Effector memory CD8-positive, alpha-beta T cell (primary cell): ENCODE measurements at regions not wholly inside any gene's neighbourhood (a gene's known extent, or its start where the extent isn't known, plus 50 kb on each side); places are given as distances from the start of the nearest gene placed in this dataset.
"Not testable (repeated sequence)": the region's sequence is repeated elsewhere in the genome, so short reads cannot be mapped to it uniquely, and the experiment has no call there.

ENCODE experiments used
- ATAC-seq: fragments of 150-1000 bp; cut with Tn5 transposase; replicated peaks from 2 replicates; pipeline ENCODE4 v1.10.0; 2021; ENCODE audit warnings: mild to moderate bottlenecking, moderate library complexity
- DNase-seq, 3 experiments: peaks; one replicate each; pipeline ENCODE4 v3.0.0; 2021
- H3K27ac Mint-ChIP-seq, 2 donors: one replicate each; pipeline ENCODE4 v1.8.0; 2022; ENCODE audit warnings: mild to moderate bottlenecking in 2 of 2, mixed read lengths in 2 of 2, moderate library complexity in 2 of 2
- H3K27me3 Mint-ChIP-seq, 2 donors: one replicate each; pipeline ENCODE4 v1.8.0; 2022; ENCODE audit warnings: mixed read lengths in 2 of 2
- H3K36me3 Mint-ChIP-seq: one replicate; pipeline ENCODE4 v1.8.0; 2022; ENCODE audit warnings: mild to moderate bottlenecking, moderate library complexity, mixed read lengths; ENCODE audit not compliant: insufficient read depth
- H3K4me1 Mint-ChIP-seq, 2 donors: one replicate each; pipeline ENCODE4 v1.8.0; 2022; ENCODE audit warnings: low read depth in 2 of 2, mixed read lengths in 2 of 2
- H3K4me3 Mint-ChIP-seq, 2 donors: one replicate each; pipeline ENCODE4 v1.8.0; 2022; ENCODE audit warnings: mild to moderate bottlenecking in 2 of 2, mixed read lengths in 2 of 2, moderate library complexity in 2 of 2
- H3K9me3 Mint-ChIP-seq, 2 donors: one replicate each; pipeline ENCODE4 v1.8.0; 2022; ENCODE audit warnings: mixed read lengths in 2 of 2

GRCh38 chr1:229710746-229711145 is 84.7 kb downstream of the URB2 start:
- no peak for ATAC-seq
- Mint-ChIP-seq H3K4me3 (no peak overlapping the region), H3K36me3 (no peaks in the 10 kb centered on the region), H3K27ac (peak overlapping the region; percentile 17 to 18), H3K9me3 (no peaks in the 10 kb centered on the region), H3K4me1 (no peaks in the 10 kb centered on the region), H3K27me3 (peaks cover 27 to 37% of the 10 kb centered on the region in 2 donors)
- no peak for DNase-seq

- Mint-ChIP-seq H3K4me3 (no peak overlapping the region), H3K36me3 (no peaks in the 10 kb centered on the region), H3K9me3 (no peaks in the 10 kb centered on the region), H3K27me3 (peaks cover 13 to 17% of the 10 kb centered on the region in 2 donors), H3K27ac (no peak overlapping the region), H3K4me1 (no peaks in the 10 kb centered on the region)
- DNase-seq (no peak), ATAC-seq (no peak)
Observed at GRCh38 chr1:229714306-229714705, 88.3 kb downstream of the URB2 start.

- no peaks in the 10 kb centered on the region for H3K36me3 Mint-ChIP-seq
- no peak overlapping the region for H3K27ac Mint-ChIP-seq
- peaks cover 0 to 3% of the 10 kb centered on the region in 2 donors for H3K9me3 Mint-ChIP-seq
- ATAC-seq (peak; percentile 53), DNase-seq (peak; percentile 37 to 60 (median 40))
- peaks cover 15 to 17% of the 10 kb centered on the region in 2 donors for H3K27me3 Mint-ChIP-seq
- no peak overlapping the region for H3K4me3 Mint-ChIP-seq
- H3K4me1 Mint-ChIP-seq: no peaks in the 10 kb centered on the region
Observed at GRCh38 chr1:229714964-229715603, 89.0 kb downstream of the URB2 start.

- Mint-ChIP-seq H3K36me3 (no peaks in the 10 kb centered on the region), H3K9me3 (peaks cover 0 to 7% of the 10 kb centered on the region in 2 donors), H3K27ac (no peak overlapping the region), H3K4me1 (no peaks in the 10 kb centered on the region), H3K27me3 (peaks cover 11 to 16% of the 10 kb centered on the region in 2 donors), H3K4me3 (no peak overlapping the region)
- DNase-seq (no peak), ATAC-seq (no peak)
Observed at GRCh38 chr1:229716069-229716468, 90.0 kb downstream of the URB2 start.

- peaks cover 11 to 23% of the 10 kb centered on the region in 2 donors for H3K27me3 Mint-ChIP-seq
- H3K9me3 Mint-ChIP-seq: peaks cover 0 to 7% of the 10 kb centered on the region in 2 donors
- DNase-seq: no peak
- H3K4me1 Mint-ChIP-seq: no peaks in the 10 kb centered on the region
- no peaks in the 10 kb centered on the region for H3K36me3 Mint-ChIP-seq
- ATAC-seq: no peak
- no peak overlapping the region for H3K27ac Mint-ChIP-seq
- no peak overlapping the region for H3K4me3 Mint-ChIP-seq
Observed at GRCh38 chr1:229716704-229717103, 90.7 kb downstream of the URB2 start.

- no peak for ATAC-seq
Observed at GRCh38 chr1:229717786-229718576, 91.9 kb downstream of the URB2 start.

GRCh38 chr1:229726061-229726460 is 100.0 kb downstream of the URB2 start:
- Mint-ChIP-seq H3K27ac (no peak overlapping the region), H3K4me3 (no peak overlapping the region), H3K4me1 (no peaks in the 10 kb centered on the region), H3K27me3 (peaks cover 23 to 66% of the 10 kb centered on the region in 2 donors), H3K36me3 (no peaks in the 10 kb centered on the region), H3K9me3 (no peaks in the 10 kb centered on the region)
- ATAC-seq (no peak), DNase-seq (no peak)

More at GRCh38 chr1:229717786-229718576, 91.9 kb downstream of the URB2 start:
- H3K9me3 Mint-ChIP-seq: peaks cover 0 to 7% of the 10 kb centered on the region in 2 donors
- DNase-seq: no peak
- no peaks in the 10 kb centered on the region for H3K36me3 Mint-ChIP-seq
- no peaks in the 10 kb centered on the region for H3K4me1 Mint-ChIP-seq
- H3K27me3 Mint-ChIP-seq: peaks cover 19 to 35% of the 10 kb centered on the region in 2 donors
- no peak overlapping the region for H3K27ac Mint-ChIP-seq
- no peak overlapping the region for H3K4me3 Mint-ChIP-seq

GRCh38 chr1:229729916-229730315 is 103.9 kb downstream of the URB2 start:
- Mint-ChIP-seq H3K36me3 (no peaks in the 10 kb centered on the region), H3K9me3 (no peaks in the 10 kb centered on the region), H3K4me3 (no peak overlapping the region), H3K27ac (no peak overlapping the region), H3K4me1 (no peaks in the 10 kb centered on the region), H3K27me3 (peaks cover 20 to 53% of the 10 kb centered on the region in 2 donors)
- no peak for ATAC-seq
- DNase-seq: no peak

- Mint-ChIP-seq H3K27ac (no peak overlapping the region), H3K4me3 (no peak overlapping the region), H3K4me1 (no peaks in the 10 kb centered on the region), H3K9me3 (no peaks in the 10 kb centered on the region), H3K36me3 (no peaks in the 10 kb centered on the region), H3K27me3 (peaks cover 13 to 53% of the 10 kb centered on the region in 2 donors)
- no peak for DNase-seq
- ATAC-seq: no peak
Observed at GRCh38 chr1:229730573-229730972, 104.5 kb downstream of the URB2 start.

- no peak overlapping the region for H3K4me3 Mint-ChIP-seq
- no peak overlapping the region for H3K27ac Mint-ChIP-seq
Observed at GRCh38 chr1:229732061-229732460, 106.0 kb downstream of the URB2 start.

GRCh38 chr1:229736376-229736775 is 110.3 kb downstream of the URB2 start:
- Mint-ChIP-seq H3K27ac (no peak overlapping the region), H3K27me3 (peaks cover 10 to 28% of the 10 kb centered on the region in 2 donors), H3K9me3 (peaks cover 0 to 5% of the 10 kb centered on the region in 2 donors), H3K4me3 (no peak overlapping the region), H3K4me1 (no peaks in the 10 kb centered on the region), H3K36me3 (no peaks in the 10 kb centered on the region)
- no peak for ATAC-seq
- no peak for DNase-seq

More at GRCh38 chr1:229732061-229732460, 106.0 kb downstream of the URB2 start:
- Mint-ChIP-seq H3K27me3 (peaks cover 15 to 43% of the 10 kb centered on the region in 2 donors), H3K4me1 (no peaks in the 10 kb centered on the region), H3K36me3 (no peaks in the 10 kb centered on the region), H3K9me3 (peaks cover 0 to 5% of the 10 kb centered on the region in 2 donors)
- DNase-seq (no peak), ATAC-seq (no peak)

- ATAC-seq, H3K27ac Mint-ChIP-seq: not testable (repeated sequence)
Observed at GRCh38 chr1:229742614-229743013, 116.6 kb downstream of the URB2 start.

GRCh38 chr1:229749992-229750391 is 123.9 kb downstream of the URB2 start:
- no peak overlapping the region for H3K4me3 Mint-ChIP-seq
- DNase-seq (no peak), ATAC-seq (no peak)
- no peaks in the 10 kb centered on the region for H3K36me3 Mint-ChIP-seq
- no peaks in the 10 kb centered on the region for H3K9me3 Mint-ChIP-seq
- no peak overlapping the region for H3K27ac Mint-ChIP-seq
- peaks cover 27 to 53% of the 10 kb centered on the region in 2 donors for H3K27me3 Mint-ChIP-seq
- H3K4me1 Mint-ChIP-seq: peaks cover 0 to 5% of the 10 kb centered on the region in 2 donors

More at GRCh38 chr1:229742614-229743013, 116.6 kb downstream of the URB2 start:
- H3K9me3 Mint-ChIP-seq, H3K4me3 Mint-ChIP-seq, H3K36me3 Mint-ChIP-seq, H3K4me1 Mint-ChIP-seq, DNase-seq: not testable (repeated sequence)
- H3K27me3 Mint-ChIP-seq: peaks cover 42 to 48% of the 10 kb centered on the region in 2 donors

- Mint-ChIP-seq H3K36me3 (no peaks in the 10 kb centered on the region), H3K27me3 (peaks cover 17 to 40% of the 10 kb centered on the region in 2 donors), H3K4me3 (no peak overlapping the region), H3K27ac (no peak overlapping the region), H3K9me3 (no peaks in the 10 kb centered on the region), H3K4me1 (peaks cover 0 to 5% of the 10 kb centered on the region in 2 donors)
- ATAC-seq: no peak
- no peak for DNase-seq
Observed at GRCh38 chr1:229751610-229752009, 125.6 kb downstream of the URB2 start.
